Mammary epithelial cell (primary cell): ENCODE measurements at regions not wholly inside any gene's neighbourhood (a gene's known extent, or its start where the extent isn't known, plus 50 kb on each side); places are given as distances from the start of the nearest gene placed in this dataset.

Experiments
- EZH2 ChIP-seq: IDR thresholded peaks from 2 replicates; pipeline ENCODE4 v1.6.1; 2012; ENCODE audit warnings: low read length, inconsistent platforms, borderline replicate concordance
- TF ChIP-seq, protein P1 (sequence below), 2 donors: IDR thresholded peaks in 1 of 2; conservative IDR thresholded peaks in 1 of 2; 2 replicates each; pipeline ENCODE4 v1.5.1; 2011 to 2012; ENCODE audit warnings: inconsistent platforms in 2 of 2, low read length in 2 of 2, mild to moderate bottlenecking in 2 of 2, control low read depth in 1 of 2, low read depth in 1 of 2; ENCODE audit not compliant: insufficient read depth in 1 of 2; ENCODE audit errors: extremely low read depth in 1 of 2

- TF ChIP-seq, protein P1, sequence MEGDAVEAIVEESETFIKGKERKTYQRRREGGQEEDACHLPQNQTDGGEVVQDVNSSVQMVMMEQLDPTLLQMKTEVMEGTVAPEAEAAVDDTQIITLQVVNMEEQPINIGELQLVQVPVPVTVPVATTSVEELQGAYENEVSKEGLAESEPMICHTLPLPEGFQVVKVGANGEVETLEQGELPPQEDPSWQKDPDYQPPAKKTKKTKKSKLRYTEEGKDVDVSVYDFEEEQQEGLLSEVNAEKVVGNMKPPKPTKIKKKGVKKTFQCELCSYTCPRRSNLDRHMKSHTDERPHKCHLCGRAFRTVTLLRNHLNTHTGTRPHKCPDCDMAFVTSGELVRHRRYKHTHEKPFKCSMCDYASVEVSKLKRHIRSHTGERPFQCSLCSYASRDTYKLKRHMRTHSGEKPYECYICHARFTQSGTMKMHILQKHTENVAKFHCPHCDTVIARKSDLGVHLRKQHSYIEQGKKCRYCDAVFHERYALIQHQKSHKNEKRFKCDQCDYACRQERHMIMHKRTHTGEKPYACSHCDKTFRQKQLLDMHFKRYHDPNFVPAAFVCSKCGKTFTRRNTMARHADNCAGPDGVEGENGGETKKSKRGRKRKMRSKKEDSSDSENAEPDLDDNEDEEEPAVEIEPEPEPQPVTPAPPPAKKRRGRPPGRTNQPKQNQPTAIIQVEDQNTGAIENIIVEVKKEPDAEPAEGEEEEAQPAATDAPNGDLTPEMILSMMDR (conservative IDR thresholded peaks at IDR 0.05 in 1 of 2, IDR thresholded peaks at IDR 0.05 in 1 of 2; ENCODE audit: extremely low read depth in 1 of 2, insufficient read depth in 1 of 2, low read depth in 1 of 2, low read length in 2 of 2): no peak
- TF ChIP-seq EZH2: no peak
Observed at GRCh38 chr20:52727740-52728456, 244.3 kb upstream of the TSHZ2 start.
